ENCODE measurements at regions not wholly inside any gene's neighbourhood (a gene's known extent, or its start where the extent isn't known, plus 50 kb on each side); places are given as distances from the start of the nearest gene placed in this dataset.

GRCh38 chr6:151747896-151748295, 59.6 kb upstream of the ESR1 start:
- no peaks in the 10 kb centered on the region for H3K9me3 Mint-ChIP-seq (ENCODE audit: unreplicated experiment)
- no peak for TF ChIP-seq CTCF (IDR thresholded peaks at IDR 0.05; ENCODE audit: partially characterized antibody, unreplicated experiment)

GRCh38 chr6:151749341-151749740, 58.1 kb upstream of the ESR1 start:
- Mint-ChIP-seq H3K36me3 (ENCODE audit: unreplicated experiment) (no peaks in the 10 kb centered on the region), H3K4me3 (ENCODE audit: unreplicated experiment) (no peak overlapping the region), H3K27me3 (ENCODE audit: unreplicated experiment) (peaks cover 2% of the 10 kb centered on the region), H3K9me3 (ENCODE audit: unreplicated experiment) (no peaks in the 10 kb centered on the region), H3K4me1 (ENCODE audit: low read depth, unreplicated experiment) (no peaks in the 10 kb centered on the region), H3K27ac (ENCODE audit: unreplicated experiment) (no peak overlapping the region)
- no peak for DNase-seq
- no peak for TF ChIP-seq CTCF (IDR thresholded peaks at IDR 0.05; ENCODE audit: partially characterized antibody, unreplicated experiment)

More at GRCh38 chr6:151747896-151748295, 59.6 kb upstream of the ESR1 start:
- Mint-ChIP-seq H3K27ac (ENCODE audit: unreplicated experiment) (no peak overlapping the region), H3K4me1 (ENCODE audit: low read depth, unreplicated experiment) (no peaks in the 10 kb centered on the region), H3K36me3 (ENCODE audit: unreplicated experiment) (no peaks in the 10 kb centered on the region), H3K27me3 (ENCODE audit: unreplicated experiment) (peaks cover 2% of the 10 kb centered on the region), H3K4me3 (ENCODE audit: unreplicated experiment) (no peak overlapping the region)
- no peak for DNase-seq

GRCh38 chr6:151753581-151753980, 53.9 kb upstream of the ESR1 start:
- Mint-ChIP-seq H3K4me1 (ENCODE audit: low read depth, unreplicated experiment) (no peaks in the 10 kb centered on the region), H3K4me3 (ENCODE audit: unreplicated experiment) (no peak overlapping the region), H3K27ac (ENCODE audit: unreplicated experiment) (no peak overlapping the region), H3K9me3 (ENCODE audit: unreplicated experiment) (no peaks in the 10 kb centered on the region), H3K36me3 (ENCODE audit: unreplicated experiment) (no peaks in the 10 kb centered on the region), H3K27me3 (ENCODE audit: unreplicated experiment) (no peaks in the 10 kb centered on the region)
- TF ChIP-seq CTCF (IDR thresholded peaks at IDR 0.05; ENCODE audit: partially characterized antibody, unreplicated experiment) = no peak
- DNase-seq = no peak

GRCh38 chr6:151757506-151757955, 50.0 kb upstream of the ESR1 start:
- H3K4me1 Mint-ChIP-seq (ENCODE audit: low read depth, unreplicated experiment) = no peaks in the 10 kb centered on the region
- no peaks in the 10 kb centered on the region for H3K27me3 Mint-ChIP-seq (ENCODE audit: unreplicated experiment)
- no peaks in the 10 kb centered on the region for H3K9me3 Mint-ChIP-seq (ENCODE audit: unreplicated experiment)
- DNase-seq = no peak
- no peak for TF ChIP-seq CTCF (IDR thresholded peaks at IDR 0.05; ENCODE audit: partially characterized antibody, unreplicated experiment)
- no peaks in the 10 kb centered on the region for H3K36me3 Mint-ChIP-seq (ENCODE audit: unreplicated experiment)
- no peak overlapping the region for H3K27ac Mint-ChIP-seq (ENCODE audit: unreplicated experiment)
- H3K4me3 Mint-ChIP-seq (ENCODE audit: unreplicated experiment) = no peak overlapping the region

All from glutamatergic neuron (in vitro differentiated cells).